HG03064 (cell line): ENCODE measurements at regions not wholly inside any gene's neighbourhood (a gene's known extent, or its start where the extent isn't known, plus 50 kb on each side); places are given as distances from the start of the nearest gene placed in this dataset.

Experiments
- ATAC-seq: cut with Tn5 transposase; IDR thresholded peaks from one replicate; pipeline ENCODE4 v1.9.1; 2021; ENCODE audit warnings: low read depth; ENCODE audit not compliant: unreplicated experiment

DNA sequence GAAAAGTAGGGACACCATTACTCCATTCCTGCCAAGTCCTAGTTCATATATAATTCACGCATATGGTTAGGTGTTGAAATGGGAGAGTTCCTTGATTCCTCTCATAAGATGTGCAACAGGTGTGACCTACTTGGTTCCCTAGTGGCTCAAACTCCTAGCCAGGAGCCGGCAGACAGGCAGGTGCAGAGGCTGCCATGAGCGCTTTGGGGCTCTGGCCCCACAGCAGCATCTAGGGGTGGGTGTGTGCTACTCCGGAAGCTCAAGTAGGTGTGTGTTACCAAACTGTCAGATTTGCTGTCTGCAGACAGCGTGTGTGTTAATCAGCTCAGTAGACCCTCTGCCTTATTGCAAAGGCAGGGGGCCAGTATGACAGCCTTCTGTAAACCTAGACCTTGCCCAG is 1652.4 kb upstream of the ACO1 start:
- ATAC-seq, result no peak

DNA sequence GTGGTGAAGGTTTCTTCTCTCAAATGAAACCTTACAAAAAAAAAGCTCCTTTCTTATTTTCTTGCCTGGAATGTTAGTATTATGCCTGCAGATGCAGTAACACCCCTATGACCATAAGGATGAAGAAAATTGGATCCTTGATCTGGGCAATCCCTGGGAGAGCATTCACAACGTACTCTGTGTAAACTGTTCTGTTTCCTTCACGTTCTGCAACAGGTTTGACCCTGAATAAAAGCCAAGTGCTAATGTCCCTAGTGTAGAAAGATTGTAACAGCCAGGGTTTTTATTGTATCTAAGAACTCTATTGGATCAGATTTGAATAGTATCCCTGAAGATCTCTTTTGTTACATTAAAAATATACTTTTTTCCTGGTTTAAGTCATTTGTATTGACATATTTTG is 1639.6 kb upstream of the ACO1 start:
- no peak for ATAC-seq

DNA sequence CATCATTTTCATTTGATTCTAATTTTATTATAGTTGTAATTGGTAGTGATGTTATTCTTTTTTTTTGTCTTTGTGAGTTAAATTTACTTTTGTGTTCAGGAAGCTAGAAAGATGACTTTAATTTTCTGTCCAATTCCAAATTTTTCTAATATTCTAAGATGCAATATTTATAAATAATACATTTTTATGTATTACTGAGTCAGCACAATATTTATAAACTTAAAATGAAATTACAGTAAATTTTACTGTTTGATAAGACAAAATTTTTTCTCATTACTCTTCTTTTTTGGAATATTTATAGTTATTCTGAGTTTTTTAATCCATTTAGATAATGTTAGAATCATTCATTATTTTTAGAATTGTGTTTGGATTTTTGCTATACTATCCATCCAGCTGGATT is 1637.9 kb upstream of the ACO1 start:
- ATAC-seq, result no peak

DNA sequence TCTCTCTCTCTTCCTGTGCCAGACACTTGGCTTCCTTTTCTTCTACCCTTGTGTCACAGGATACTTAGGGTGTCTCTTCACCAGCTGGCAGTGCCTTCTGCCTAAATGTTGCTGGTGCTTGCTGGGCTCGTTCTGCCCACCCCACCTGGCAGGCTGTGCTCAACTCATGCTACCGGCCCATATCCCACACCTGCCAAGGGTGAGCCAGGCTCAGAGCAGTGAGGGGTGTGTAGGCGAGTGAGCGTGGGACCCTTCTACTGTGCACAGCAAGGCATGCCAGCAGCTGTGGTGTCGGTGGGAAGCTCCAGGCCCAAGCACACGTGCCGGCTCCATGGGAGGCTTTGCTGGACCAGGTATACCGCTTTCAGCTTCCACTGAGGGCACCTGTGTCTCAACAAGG is 1626.7 kb upstream of the ACO1 start:
- no peak for ATAC-seq

DNA sequence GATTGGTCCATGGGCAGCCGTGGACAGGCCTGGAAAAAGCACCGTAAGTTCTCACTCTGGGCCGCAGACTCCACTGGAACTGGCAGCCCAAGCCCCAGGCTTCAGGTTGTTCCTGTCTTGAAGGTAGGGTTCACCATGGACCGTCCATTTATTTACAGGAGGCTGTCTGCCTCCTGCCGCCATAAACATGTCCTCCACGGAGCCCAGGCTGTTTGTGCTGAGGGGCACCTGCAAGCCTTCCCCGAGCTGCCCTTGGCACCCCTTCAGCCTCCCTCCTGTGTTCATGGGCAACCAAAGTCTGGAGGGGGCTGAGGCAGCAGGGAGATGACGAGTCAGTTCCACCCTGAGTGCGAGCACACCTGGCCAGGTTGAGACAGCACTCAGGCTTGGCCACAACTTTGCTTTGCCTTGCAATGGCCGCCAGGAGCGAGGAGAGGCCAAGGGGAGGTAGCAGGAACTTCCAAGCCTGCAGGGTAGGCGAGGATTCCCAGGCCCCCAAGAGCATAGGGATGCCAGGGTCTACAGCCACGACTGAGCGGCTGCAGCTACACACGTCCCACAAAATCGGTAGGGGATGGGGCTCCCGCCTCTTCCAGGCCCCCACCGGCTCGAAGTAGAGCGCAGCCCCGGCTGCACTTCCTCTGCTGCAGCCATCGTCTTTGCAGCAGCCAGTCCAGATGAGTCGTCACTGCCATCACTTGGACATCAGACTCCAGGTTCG is 1625.6 kb upstream of the ACO1 start:
- ATAC-seq, result no peak

DNA sequence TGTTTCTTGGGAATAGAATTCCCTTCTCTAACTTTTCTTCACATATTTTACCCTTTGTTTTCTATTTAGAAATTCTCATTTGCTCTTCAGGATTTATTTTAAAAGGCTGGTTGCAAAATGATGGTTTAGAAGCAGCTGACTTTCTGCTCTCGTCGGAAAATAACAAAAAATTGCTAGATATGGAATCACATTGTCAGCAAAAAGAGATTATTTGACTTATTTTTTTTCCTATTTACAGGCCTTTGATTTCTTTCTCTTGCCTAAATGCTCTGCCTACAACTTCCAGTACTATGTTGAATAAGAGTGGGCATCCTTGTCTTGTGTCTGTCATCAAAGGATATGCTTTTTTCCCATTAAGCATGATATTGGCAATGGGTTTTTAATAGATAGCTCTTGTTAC is 1619.1 kb upstream of the ACO1 start:
- ATAC-seq, result no peak

DNA sequence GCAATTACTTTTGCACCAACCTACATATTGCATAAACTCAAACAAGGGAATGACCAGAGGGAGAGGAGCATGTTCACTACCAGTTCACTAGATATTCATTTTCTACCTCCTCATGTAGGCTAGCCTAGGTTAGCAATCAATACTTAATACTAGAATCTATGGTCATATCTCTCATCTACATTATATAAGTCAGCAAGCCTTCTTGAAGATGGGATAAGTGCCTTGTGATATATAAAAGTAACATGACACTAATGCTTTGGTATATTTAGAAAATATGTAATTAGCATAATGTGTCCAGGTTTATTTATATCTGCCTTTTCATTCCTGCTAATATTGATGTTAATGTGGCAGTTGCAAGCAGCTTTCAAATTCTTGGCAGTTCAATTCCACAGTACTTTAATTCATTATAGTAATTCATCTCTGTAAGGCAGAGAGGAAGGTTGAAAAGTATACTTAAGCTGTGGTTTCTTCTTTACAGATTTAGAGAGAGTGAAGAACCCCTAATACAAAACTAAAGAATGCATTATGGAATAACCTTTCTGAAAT is 1613.2 kb upstream of the ACO1 start:
- ATAC-seq, result no peak

DNA sequence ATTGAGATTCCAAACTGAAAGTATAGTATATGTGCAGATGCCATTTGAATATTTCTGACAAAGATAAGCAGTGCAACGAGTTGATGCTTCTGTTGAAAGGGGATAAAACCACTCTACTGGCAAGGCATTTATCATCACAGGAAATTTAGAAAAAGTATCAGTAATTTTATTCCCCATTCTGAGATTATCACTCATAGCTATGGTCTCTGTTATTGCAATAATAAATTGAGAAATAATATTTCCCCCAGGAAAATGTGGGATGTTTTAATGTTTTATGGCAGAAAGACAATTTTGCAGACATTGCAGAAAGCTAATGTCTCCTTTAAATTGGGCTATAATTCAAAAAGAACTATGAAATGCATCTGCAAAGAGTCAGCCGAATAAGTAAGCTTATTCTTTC is 1612.7 kb upstream of the ACO1 start:
- no peak for ATAC-seq

DNA sequence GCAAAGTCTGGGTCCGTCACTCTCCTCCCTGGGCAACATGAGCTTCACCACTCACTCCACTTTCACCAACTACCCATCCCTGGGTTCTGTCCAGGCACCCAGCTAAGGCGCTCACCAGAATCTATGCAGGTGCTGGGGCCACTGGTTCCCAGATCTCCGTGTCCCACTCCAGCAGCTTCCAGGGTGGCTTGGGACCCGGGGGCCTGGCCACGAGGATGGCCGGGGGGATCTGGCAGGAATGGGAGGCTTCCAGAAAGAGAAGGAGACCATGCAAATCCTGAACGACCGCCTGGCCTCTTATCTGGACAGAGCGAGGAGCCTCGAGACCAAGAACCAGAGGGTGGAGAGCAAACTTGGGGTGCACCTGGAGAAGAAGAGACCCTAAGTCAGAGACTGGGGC is 1611.0 kb upstream of the ACO1 start:
- no peak for ATAC-seq

DNA sequence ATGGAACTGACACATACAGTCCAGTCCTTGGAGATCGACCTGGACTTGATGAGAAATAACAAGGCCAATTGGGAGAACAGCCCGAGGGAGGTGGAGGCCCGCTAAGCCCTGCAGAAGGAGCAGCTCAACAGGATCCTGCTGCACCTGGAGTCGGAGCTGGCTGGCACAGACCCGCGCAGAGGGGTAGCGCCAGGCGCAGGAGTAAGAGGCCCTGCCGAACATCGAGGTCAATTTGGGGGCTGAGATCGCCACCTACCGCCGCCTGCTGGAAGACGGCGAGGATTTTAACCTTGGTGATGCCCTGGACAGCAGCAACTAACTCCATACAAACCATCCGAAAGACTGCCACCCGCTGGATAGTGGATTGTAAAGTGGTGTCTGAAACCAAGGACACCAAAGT is 1610.1 kb upstream of the ACO1 start:
- no peak for ATAC-seq

DNA sequence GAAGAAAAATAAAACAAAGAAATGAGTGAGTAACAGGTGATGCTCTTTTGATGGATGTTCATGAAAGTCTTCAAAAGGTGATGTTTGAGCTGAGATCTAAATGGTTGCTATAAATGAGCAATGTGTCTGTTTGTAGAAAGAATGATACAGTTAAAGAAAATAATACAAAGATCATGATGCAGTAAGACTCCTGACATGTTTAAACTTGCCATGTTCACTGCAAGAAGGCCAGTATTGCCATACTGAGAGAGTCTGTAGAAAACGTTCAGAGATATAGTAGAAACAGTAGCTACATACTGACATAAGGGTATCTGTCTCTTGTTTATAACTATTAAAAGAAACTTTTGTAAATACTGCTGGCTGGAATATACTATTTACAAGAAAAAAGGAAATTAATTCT is 1609.2 kb upstream of the ACO1 start:
- ATAC-seq, result no peak

DNA sequence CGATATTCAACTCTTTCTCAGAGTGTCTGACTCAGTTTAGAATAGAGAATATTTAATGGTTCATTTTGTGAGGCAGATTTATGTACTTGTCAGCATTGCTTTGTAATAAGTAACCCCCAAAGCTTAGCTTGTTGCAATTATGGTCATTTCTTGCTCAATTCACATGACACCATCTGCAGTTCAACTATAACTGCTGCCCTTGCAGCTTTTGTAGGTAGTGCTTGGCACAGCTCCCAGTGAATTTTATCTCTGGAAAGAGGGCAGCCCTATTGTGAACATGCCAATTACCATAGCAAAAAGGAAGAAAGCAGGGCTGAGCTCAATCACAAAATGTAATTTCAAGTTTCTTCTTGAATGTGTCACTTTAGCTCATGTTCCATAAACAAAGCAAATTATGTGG is 1587.7 kb upstream of the ACO1 start:
- no peak for ATAC-seq

DNA sequence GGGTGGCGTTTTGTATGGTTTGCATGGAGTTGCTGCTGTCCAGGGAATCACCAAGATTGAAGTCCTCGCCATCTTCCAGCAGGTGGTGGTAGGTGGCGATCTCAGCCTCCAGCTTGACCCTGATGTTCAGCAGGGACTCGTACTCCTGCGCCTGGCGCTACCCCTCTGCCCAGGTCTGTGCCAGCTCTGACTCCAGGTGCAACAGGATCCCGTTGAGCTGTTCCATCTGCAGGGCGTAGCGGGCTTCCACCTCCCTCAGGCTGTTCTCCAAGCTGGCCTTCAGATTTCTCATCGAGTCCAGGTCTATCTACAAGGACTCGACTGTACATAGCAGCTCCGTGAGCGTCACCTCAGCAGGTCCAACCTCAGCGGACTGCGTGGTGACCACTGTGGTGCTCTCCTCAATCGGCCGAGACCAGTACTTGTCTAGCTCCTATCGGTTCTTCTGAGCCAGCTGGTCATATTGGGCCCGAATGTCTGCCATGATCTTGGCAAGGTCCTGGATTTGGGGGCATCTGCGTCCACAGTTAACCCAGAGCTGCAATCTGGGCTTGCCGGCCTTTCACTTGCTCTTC is 1584.8 kb upstream of the ACO1 start:
- ATAC-seq, result no peak

DNA sequence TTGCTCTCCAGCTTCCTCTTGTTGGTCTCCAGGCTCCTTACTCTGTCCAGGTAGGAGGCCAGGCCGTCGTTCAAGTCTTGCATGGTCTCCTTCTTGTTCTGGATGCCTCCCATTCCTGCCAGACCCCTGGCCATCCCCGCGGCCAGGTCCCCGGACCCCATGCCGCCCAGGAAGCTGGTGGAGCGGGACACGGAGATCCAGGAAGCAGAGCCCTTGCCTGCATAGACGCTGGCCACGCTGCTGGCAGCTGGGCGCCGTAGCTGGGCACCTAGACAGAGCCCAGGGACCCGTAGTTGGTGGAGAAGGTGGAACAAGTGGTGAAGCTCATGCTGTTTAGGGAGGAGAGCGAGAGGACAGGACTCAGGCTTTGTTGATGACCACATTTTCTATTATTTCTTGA is 1584.0 kb upstream of the ACO1 start:
- no peak for ATAC-seq

DNA sequence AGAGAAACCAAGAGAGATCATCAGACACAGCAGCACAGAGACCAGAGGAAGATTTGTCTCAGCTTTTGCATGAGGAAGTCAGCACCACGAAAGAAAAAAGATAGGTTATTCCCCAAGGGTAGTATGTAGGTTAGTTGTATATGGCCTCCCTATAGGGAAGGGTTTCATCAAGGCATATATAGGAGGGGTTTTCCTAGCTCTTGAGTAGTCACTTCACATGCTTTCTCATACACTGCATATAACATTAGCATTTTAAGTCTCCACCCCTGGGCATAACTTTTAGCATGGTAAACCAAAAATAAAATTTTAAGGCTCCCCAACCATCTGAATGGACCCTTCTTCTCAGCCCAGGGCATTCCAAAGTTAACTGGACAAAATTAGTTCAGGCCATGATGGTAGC is 1571.6 kb upstream of the ACO1 start:
- no peak for ATAC-seq

DNA sequence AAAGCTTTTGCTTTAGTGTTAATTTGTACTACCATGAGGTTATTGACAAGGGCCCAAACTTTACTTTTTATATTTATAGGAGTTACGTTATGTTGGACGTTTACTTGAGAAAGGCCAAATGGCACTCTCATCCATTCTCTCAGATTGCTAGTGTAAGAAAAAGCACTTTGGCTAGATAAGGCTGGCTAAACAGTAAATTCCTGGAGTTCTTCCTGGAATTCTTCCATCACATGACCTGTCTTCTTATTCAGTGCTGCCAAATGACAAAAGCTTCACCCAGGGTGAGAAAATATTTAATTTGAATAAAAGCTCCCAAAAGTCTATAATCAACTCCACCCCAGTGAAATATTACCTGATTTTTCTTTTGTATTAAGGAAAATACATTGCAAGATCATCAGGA is 1568.9 kb upstream of the ACO1 start:
- no peak for ATAC-seq

DNA sequence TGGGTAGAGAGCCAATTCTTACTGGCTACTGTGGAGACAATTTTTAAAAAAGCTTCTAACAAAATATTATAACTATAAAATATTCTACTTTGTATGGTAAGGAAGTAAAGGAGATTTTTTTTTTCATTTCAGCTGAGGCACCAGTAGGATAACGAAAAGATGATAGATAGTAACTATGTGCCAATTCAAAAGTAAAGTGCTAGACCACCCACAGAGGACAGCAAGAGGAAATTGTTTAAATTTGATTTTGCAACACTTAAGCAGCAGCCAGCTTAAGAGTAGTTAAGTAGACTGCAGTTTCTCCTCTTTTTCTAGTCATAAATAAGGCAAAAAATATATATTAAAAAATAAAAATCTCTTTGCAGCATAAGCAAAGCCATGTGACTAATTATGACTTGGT is 1539.3 kb upstream of the ACO1 start:
- no peak for ATAC-seq

DNA sequence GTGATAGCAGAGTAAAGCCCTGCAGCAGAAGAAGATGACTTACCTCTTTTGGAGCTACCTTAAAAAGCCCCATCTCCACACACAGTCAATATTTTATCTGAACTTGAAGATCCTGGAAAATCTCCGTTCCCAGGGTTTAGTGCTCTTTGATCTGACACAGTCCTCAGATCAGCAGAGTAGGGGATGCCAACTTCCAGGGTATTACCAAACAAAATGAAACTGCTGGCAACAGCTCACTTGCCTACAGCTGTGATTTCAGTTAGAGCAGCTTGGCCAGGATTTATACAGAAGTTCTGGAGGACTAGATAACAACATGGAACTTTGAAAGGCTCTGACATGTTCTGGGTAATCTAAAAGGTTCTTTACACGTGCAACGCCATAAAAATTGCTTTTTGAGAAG is 1537.8 kb upstream of the ACO1 start:
- ATAC-seq, result no peak

DNA sequence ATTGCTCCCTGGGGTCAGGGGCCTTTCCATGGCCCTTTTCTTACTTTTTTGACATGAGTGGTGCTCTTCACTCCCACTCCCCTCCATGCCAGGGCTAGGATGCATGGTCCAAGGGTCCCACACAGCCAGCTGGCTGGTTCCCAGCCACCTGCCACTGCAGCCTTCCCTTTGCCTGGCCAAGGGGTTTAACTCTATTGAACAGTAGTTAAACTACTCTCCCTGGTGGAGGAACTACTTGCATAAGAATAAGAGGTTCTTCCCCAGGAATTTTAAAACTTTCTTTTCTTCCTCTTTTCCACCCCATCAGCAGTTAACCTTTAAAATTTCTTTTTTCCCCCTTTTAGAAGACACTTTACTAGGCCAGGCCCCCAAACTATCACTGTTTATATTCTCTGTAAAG is 1532.8 kb upstream of the ACO1 start:
- ATAC-seq, result no peak

DNA sequence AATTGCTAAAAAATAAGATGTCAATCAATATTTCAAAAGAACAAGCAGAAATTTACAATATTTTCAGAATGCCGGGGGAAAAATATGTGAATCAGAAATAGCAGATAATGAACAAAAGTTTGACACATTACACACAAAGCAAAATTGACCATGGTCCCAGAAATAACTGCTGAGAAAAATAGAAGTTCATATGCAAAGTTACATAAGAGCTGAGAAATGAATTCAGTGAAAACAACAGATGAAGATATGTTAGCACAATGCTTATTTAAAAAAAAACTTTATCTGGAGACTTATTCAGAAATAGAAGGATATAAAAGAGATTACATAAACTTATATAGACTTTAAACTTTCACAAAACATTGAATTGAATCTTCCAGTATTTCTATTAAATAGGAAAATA is 1483.7 kb upstream of the ACO1 start:
- no peak for ATAC-seq

DNA sequence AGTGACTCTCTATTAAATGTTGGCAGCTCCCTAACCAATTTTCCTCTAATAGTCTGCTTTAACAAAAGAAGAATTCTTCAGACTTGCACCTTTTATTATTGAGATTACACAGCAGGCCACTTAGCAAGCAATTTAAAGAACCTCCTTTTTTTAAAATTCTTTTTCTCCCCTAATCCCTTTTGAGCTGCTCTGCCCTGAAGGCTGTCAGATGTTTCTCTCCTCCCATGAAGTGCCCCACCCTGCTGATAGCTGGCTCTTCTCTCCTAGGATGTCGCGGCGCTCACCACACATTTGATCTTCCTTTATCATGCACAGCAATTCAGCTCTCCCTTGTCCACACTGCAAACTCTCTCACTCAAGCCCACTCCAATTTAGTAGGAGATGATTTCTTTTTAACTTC is 1471.1 kb upstream of the ACO1 start:
- ATAC-seq, result no peak

DNA sequence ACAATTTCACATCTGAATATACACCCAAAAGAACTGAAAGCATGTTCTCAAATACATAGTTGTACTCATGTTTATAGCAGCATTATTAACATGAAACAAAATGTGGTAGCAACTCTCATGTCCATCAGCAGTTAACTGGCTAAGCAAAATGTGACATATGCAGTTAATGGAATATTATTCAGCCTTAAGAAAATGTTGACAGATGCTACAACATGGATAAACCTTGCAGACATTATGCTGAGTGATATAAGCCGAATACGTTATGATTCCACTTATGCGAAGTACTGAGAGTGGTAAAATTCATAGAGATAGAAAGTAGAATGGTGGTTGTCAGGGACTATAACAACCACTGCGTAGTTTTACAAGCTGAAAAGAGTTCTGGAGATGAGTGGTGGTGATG is 1469.0 kb upstream of the ACO1 start:
- no peak for ATAC-seq

DNA sequence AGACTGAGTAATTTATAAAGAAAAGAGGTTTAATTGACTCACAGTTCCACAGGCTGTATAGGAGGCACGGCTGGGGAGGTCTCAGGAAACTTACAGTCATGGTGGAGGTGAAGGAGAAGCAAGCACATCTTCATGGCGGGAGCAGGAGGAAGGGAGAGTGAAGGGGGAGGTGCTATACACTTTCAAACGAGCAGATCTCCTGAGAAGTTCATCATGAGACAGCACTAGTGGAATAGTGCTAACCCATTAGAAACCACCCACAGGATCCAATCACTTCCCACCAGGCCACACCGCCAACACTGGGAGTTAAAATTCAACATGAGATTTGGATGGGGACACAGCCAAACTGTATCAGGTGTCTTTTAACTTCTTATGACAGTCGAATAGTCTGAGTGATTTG is 1459.3 kb upstream of the ACO1 start:
- ATAC-seq, result no peak
